Stomach (tissue), 4 donors: ENCODE measurements at regions not wholly inside any gene's neighbourhood (a gene's known extent, or its start where the extent isn't known, plus 50 kb on each side); places are given as distances from the start of the nearest gene placed in this dataset.

Source experiments
- EP300 ChIP-seq: sonication (generic); formaldehyde crosslinking; IDR thresholded peaks from one replicate; pipeline ENCODE4 v1.6.1; 2017; ENCODE audit warnings: antibody characterized with exemption
- POLR2A ChIP-seq, 4 donors: fragments of 450-650 bp; IDR thresholded peaks; one replicate each; pipeline ENCODE4 v1.6.1; 2016; ENCODE audit warnings: antibody characterized with exemption in 4 of 4, control low read depth in 2 of 4, mild to moderate bottlenecking in 1 of 4, moderate library complexity in 1 of 4
- TF ChIP-seq, protein P1 (sequence below), 7 experiments: fragments of 450-650 bp in 4 of 7; fragments of 200-600 bp in 3 of 7; sonication (generic) in 3 of 7; IDR thresholded peaks; one replicate each; pipeline ENCODE4 v1.5.1; 2016 to 2019; ENCODE audit warnings: antibody characterized with exemption in 7 of 7, control low read depth in 2 of 7, mild to moderate bottlenecking in 1 of 7

DNA sequence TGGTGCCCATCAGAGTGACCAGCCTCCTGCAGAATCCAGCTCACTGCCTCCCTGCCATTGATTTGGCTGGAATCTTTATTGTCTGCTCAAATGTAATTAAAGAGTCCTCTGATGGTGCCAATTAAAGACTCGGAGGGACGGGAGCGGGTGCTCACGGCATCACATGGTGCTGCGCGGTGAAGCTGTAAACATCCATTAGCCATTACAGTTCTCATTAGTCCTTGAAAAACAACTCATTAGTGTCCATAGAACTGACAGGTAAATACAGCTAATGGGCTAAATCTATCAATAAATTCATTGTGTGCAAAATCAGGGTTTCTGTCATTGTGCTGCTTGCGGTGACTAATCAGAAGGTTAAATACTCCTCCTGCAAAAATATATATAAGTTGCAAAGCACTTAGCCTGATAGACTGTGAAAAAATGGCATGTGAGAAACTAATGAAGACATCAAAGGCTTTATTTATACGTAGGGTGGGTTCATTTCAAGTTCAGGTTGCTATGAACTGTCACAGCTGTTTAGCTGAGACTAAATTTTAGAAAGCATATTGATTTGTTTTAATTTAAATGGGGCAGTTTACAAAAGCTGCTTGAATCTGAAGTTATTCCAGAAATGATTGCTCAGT is 289.8 kb upstream of the POU3F1 start:
- TF ChIP-seq POLR2A (IDR thresholded peaks at IDR 0.05) = no peak
- TF ChIP-seq, protein P1, sequence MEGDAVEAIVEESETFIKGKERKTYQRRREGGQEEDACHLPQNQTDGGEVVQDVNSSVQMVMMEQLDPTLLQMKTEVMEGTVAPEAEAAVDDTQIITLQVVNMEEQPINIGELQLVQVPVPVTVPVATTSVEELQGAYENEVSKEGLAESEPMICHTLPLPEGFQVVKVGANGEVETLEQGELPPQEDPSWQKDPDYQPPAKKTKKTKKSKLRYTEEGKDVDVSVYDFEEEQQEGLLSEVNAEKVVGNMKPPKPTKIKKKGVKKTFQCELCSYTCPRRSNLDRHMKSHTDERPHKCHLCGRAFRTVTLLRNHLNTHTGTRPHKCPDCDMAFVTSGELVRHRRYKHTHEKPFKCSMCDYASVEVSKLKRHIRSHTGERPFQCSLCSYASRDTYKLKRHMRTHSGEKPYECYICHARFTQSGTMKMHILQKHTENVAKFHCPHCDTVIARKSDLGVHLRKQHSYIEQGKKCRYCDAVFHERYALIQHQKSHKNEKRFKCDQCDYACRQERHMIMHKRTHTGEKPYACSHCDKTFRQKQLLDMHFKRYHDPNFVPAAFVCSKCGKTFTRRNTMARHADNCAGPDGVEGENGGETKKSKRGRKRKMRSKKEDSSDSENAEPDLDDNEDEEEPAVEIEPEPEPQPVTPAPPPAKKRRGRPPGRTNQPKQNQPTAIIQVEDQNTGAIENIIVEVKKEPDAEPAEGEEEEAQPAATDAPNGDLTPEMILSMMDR (IDR thresholded peaks at IDR 0.05) = no peak
- no peak for TF ChIP-seq EP300
